Activated T-cell treated with anti-CD3 and anti-CD28 coated beads, Interleukin-2, amount 50 U/mL, for 4 hours (primary cell): ENCODE measurements at regions not wholly inside any gene's neighbourhood (a gene's known extent, or its start where the extent isn't known, plus 50 kb on each side); places are given as distances from the start of the nearest gene placed in this dataset.

Source experiments
- ATAC-seq, 2 donors: fragments of 200-7000 bp; cut with Tn5 transposase; one replicate each; pipeline ENCODE4 v1.10.0; 2021
- DNase-seq: peaks from one replicate; pipeline ENCODE4 v3.0.0-alpha.2; 2020
- H3K27me3 Mint-ChIP-seq: one replicate; pipeline ENCODE4 v1.8.0; 2021; ENCODE audit warnings: low read depth, mixed read lengths
- H3K36me3 Mint-ChIP-seq: one replicate; pipeline ENCODE4 v1.8.0; 2022; ENCODE audit warnings: mixed read lengths; ENCODE audit not compliant: insufficient read depth
- H3K4me1 Mint-ChIP-seq: one replicate; pipeline ENCODE4 v1.8.0; 2021; ENCODE audit warnings: low read depth, mixed read lengths
- H3K4me3 Mint-ChIP-seq: one replicate; pipeline ENCODE4 v1.8.0; 2021; ENCODE audit warnings: mild to moderate bottlenecking, moderate library complexity, mixed read lengths
- H3K9me3 Mint-ChIP-seq: one replicate; pipeline ENCODE4 v1.8.0; 2021; ENCODE audit warnings: mixed read lengths

DNA sequence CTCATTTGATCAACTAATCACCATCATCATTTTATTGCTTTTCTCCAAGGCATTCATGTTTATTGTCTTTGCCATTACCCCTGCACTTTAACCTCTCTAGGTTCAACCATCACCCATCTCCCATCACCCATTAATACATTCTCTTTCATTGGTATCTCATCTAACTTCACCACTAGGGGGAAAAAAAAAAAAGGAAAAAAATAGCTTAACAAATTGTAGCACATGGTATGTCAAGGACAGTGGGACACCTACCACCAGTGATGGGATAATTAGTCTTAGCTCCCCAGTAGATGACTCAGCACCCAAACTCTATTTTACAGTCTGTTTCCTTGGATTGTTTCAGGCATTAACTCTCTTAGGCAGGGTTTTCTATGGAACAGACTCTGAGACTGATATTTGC, 1770.2 kb upstream of the MIR17HG start:
- Mint-ChIP-seq H3K4me1 (no peaks in the 10 kb centered on the region), H3K9me3 (peaks cover 14% of the 10 kb centered on the region), H3K4me3 (no peak overlapping the region), H3K27me3 (no peaks in the 10 kb centered on the region), H3K36me3 (no peaks in the 10 kb centered on the region)
- ATAC-seq (no peak), DNase-seq (no peak)

DNA sequence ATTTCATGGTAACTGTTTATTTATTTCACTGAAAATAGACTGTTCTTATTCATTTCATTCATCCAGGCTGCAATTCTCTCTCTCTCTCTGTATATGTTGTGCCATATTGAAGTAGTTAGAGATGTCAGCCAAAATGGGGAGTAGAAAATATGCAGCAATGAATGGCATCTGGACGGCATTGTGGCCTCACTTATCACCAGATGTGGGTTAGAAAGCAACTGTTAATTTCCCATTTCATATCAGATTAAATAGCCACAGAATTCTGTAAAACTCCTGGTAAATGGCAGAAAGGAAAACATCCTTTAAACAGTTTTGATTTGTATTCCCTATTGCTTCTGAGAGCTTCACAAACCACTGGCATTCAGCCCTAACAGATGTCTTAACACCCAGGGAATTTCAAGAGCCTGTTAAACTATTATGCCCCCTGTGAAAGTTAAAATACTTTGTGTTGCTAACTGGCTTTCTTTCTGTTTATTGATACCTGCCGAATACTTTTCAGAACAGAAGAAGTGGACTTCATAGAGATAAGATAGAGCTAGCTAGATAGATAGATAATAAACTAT, 1763.3 kb upstream of the MIR17HG start:
- ATAC-seq, result no peak
- H3K4me1 Mint-ChIP-seq, result no peaks in the 10 kb centered on the region
- no peaks in the 10 kb centered on the region for H3K36me3 Mint-ChIP-seq

DNA sequence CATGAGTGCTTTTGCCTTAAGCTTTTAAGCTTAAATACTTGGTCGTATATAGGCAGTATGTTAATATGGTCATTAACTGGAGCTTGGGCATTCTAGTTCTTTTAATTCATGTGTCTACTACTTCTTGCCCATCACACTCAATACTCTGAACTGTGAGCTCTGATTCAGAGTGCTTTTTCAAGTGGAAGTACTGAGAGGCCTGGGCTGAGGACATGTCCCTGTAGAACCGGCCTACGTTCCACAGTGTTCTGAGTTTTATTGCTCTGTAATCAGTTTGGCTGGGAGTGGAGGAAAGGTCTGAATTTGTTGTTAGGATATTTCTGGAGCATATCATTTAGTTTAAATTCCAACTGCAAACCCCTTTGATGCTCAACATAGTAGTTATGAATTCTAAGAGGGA, 1744.8 kb upstream of the MIR17HG start:
- H3K4me1 Mint-ChIP-seq, result no peaks in the 10 kb centered on the region
- ATAC-seq (no peak), DNase-seq (no peak)
- H3K27me3 Mint-ChIP-seq, result no peaks in the 10 kb centered on the region
- no peak overlapping the region for H3K4me3 Mint-ChIP-seq
- peaks cover 6% of the 10 kb centered on the region for H3K9me3 Mint-ChIP-seq
- no peaks in the 10 kb centered on the region for H3K36me3 Mint-ChIP-seq

More for the DNA sequence above, 1763.3 kb upstream of the MIR17HG start:
- DNase-seq, result no peak
- Mint-ChIP-seq H3K9me3 (peaks cover 3% of the 10 kb centered on the region), H3K4me3 (no peak overlapping the region), H3K27me3 (no peaks in the 10 kb centered on the region)

DNA sequence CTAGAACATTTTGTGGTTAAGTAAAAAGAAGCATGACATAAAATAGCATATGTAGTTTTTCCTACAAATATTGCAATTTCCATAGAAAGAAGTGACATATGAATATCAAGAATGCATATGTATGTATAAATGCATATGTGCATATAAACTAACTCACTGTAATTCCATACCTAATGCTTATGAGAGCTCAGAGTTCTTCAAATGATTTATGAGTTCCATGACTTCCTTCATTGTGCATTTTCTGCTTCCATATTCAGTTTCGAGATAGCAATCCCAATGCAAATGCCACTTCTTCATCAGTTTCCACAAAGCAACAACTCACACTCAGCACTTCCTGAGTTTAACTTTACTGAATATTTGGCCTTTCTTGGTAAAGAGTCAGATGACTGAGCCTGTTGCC, 1744.3 kb upstream of the MIR17HG start:
- no peak for ATAC-seq
- peaks cover 6% of the 10 kb centered on the region for H3K9me3 Mint-ChIP-seq
- H3K27me3 Mint-ChIP-seq, result no peaks in the 10 kb centered on the region
- H3K36me3 Mint-ChIP-seq, result no peaks in the 10 kb centered on the region
- H3K4me1 Mint-ChIP-seq, result no peaks in the 10 kb centered on the region
- no peak overlapping the region for H3K4me3 Mint-ChIP-seq
- no peak for DNase-seq

DNA sequence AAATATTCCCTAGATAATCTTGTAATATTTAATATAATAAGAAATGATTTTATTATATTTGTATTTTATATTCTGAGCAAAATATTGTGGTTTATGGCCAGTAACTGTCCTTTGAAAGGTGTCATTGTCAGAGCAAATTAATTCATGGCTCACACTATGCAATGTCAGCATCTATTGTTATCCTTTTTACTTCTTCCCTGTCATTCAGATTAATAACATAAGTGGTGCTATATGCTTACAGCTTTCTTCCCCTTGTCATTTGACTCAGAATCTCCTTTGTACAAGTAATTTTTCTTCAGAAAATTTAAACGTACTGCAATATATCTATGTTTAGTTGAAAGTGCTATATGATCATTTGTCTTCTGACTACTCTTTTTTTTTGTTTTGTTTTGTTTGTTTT, 1738.2 kb upstream of the MIR17HG start:
- H3K9me3 Mint-ChIP-seq, result peaks cover 6% of the 10 kb centered on the region
- no peaks in the 10 kb centered on the region for H3K36me3 Mint-ChIP-seq
- H3K27me3 Mint-ChIP-seq, result no peaks in the 10 kb centered on the region
- no peak for ATAC-seq
- H3K4me3 Mint-ChIP-seq, result no peak overlapping the region
- no peak for DNase-seq
- no peaks in the 10 kb centered on the region for H3K4me1 Mint-ChIP-seq

DNA sequence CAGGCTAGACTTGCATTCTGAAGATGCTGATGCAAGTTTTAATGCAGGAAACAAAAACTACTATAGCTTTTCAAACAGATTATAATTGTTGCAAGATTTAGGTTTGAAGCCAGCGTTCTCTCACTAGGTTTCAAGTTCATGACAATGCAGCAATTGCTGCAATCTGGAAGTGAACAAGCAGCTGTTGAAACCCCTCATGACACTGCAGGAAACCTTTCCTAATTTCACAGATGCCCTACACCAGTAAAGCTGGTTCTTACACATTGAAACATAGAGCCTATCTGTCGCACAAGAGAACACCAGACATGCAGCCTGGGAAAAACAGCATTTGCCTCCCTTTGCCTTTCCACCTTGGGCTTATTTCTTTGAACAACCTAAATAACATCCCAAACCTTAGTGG, 1737.2 kb upstream of the MIR17HG start:
- H3K4me1 Mint-ChIP-seq, result no peaks in the 10 kb centered on the region
- peaks cover 4% of the 10 kb centered on the region for H3K9me3 Mint-ChIP-seq
- H3K27me3 Mint-ChIP-seq, result no peaks in the 10 kb centered on the region
- H3K36me3 Mint-ChIP-seq, result no peaks in the 10 kb centered on the region
- DNase-seq (no peak), ATAC-seq (no peak)
- no peak overlapping the region for H3K4me3 Mint-ChIP-seq

DNA sequence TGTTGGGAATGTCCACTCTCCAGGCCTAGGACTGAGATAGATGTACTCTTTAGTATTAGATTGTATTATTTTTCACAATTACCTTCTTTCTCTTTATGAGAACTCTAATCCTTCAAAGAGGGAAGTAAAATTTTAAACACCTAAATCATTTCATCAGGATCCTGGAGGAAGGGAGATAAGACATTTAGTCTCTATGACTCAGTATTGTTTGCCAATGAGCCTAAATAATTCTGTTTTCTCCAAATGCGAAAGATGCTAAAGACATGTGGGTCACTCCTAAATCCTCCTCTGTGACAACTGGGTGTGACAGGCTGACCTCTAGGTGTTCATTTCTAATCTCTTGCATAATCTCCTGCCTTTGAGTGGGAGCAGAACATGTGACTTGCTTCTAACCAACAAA, 1736.6 kb upstream of the MIR17HG start:
- ATAC-seq, result no peak
- no peaks in the 10 kb centered on the region for H3K4me1 Mint-ChIP-seq
- no peak for DNase-seq
- peaks cover 3% of the 10 kb centered on the region for H3K9me3 Mint-ChIP-seq
- no peaks in the 10 kb centered on the region for H3K36me3 Mint-ChIP-seq
- no peaks in the 10 kb centered on the region for H3K27me3 Mint-ChIP-seq
- no peak overlapping the region for H3K4me3 Mint-ChIP-seq

DNA sequence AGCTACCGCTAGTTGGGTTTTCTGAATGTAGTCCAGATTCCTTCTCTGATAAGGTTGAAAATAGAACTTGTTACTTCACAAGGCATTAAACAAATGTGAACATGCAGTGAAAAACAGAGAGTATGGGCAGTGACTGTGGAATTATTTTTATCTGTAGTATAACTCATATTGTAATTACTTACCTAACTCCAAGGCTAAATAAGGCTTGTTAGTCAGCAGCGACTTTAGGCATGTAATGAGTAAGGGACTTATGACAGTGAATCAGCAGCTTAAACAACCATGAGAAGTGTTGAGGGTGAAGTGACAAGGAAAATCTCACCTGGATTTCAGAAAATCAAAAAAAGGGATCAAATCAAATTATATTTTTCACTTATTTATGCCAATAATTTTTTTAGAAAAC, 1719.5 kb upstream of the MIR17HG start:
- Mint-ChIP-seq H3K36me3 (no peaks in the 10 kb centered on the region), H3K4me3 (no peak overlapping the region), H3K27me3 (no peaks in the 10 kb centered on the region), H3K4me1 (no peaks in the 10 kb centered on the region), H3K9me3 (peaks cover 8% of the 10 kb centered on the region)
- DNase-seq, result no peak
- ATAC-seq, result no peak

DNA sequence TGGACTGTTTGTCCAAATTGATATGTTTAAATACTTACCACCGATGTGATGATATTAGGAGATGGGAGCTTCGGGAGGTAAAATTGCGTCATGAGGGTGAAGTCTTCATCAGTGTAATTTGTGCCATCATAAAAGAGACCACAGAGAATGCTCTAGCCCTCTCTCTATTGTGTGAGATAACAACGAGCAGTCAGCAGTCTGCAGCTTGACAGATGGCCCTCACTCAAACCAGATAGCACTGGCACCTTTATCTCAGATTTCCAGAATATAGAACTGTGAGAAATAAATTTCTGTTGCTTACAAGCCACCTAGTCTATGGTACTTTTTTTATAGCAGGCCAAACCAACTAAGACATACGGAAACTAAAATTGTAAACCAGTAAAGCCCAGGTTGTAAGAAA, 1718.9 kb upstream of the MIR17HG start:
- H3K4me3 Mint-ChIP-seq, result no peak overlapping the region
- H3K36me3 Mint-ChIP-seq, result no peaks in the 10 kb centered on the region
- H3K9me3 Mint-ChIP-seq, result peaks cover 8% of the 10 kb centered on the region
- no peak for DNase-seq
- ATAC-seq, result no peak
- no peaks in the 10 kb centered on the region for H3K27me3 Mint-ChIP-seq
- H3K4me1 Mint-ChIP-seq, result no peaks in the 10 kb centered on the region

DNA sequence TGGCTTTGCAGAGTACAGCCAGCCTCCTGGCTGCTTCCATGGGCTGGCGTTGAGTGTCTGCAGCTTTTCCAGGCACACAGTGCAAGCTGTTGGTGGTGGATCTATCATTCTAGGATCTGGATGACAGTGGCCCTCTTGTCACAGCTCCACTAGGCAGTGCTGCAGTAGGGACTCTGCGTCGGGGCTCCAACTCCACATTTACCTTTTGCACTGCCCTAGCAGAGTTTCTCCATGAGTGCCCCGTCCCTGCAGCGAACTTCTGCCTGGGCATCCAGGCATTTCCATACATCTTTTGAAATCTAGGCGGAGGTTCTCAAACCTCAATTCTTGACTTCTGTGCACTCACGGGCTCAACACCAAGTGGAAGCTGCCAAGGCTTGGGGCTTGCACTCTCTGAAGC, 1697.3 kb upstream of the MIR17HG start:
- no peak for DNase-seq
- Mint-ChIP-seq H3K4me1 (no peaks in the 10 kb centered on the region), H3K36me3 (no peaks in the 10 kb centered on the region), H3K27me3 (no peaks in the 10 kb centered on the region), H3K4me3 (no peak overlapping the region), H3K9me3 (peaks cover 40% of the 10 kb centered on the region)
- ATAC-seq, result no peak

DNA sequence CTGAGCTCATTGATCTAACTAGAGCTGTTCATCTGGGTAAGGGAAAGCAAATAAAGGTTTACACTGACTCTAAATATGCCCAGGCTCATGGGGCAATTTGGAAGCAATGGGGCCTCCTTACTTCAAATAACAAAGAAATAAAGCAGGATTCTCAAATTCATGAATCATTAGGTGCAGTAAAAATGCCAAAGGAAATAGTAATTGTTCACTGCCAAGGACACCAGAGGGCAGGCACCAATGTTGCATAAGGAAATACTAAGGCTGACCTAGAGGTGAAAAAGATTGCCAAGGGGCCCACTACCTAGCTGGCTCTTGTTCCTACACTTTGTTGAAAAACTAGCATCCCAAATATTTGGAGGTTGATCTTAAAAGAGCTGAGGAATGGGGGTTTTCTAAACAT, 1686.7 kb upstream of the MIR17HG start:
- ATAC-seq (no peak), DNase-seq (no peak)
- Mint-ChIP-seq H3K4me1 (no peaks in the 10 kb centered on the region), H3K27me3 (no peaks in the 10 kb centered on the region), H3K4me3 (no peak overlapping the region), H3K36me3 (no peaks in the 10 kb centered on the region), H3K9me3 (peaks cover 19% of the 10 kb centered on the region)

DNA sequence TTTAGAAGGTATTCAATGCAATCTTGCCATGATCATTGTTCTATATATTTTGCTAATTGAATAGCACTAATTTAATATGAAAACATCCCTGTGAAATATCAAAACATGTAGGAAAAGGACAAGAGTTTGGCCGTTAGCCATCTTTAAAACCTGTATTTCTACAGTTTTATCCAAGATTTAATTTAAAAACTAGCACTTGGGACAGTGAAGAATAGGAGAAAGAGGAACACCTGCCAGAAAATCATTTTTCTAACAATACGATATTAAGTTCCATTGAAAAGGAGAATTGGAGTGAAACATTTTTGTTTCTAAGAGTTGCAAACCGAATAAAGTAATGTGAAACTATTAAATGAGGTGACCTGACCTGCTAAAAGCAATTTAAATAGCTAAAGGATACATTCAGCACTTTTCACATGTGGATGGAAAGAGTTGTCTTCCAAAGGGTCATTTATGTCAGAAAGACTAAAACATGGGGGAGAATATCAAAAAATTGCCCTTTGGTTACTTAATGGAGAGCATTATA, 1673.6 kb upstream of the MIR17HG start:
- Mint-ChIP-seq H3K36me3 (no peaks in the 10 kb centered on the region), H3K4me3 (no peak overlapping the region), H3K9me3 (peaks cover 19% of the 10 kb centered on the region), H3K4me1 (no peaks in the 10 kb centered on the region), H3K27me3 (no peaks in the 10 kb centered on the region)
- ATAC-seq (no peak), DNase-seq (no peak)

DNA sequence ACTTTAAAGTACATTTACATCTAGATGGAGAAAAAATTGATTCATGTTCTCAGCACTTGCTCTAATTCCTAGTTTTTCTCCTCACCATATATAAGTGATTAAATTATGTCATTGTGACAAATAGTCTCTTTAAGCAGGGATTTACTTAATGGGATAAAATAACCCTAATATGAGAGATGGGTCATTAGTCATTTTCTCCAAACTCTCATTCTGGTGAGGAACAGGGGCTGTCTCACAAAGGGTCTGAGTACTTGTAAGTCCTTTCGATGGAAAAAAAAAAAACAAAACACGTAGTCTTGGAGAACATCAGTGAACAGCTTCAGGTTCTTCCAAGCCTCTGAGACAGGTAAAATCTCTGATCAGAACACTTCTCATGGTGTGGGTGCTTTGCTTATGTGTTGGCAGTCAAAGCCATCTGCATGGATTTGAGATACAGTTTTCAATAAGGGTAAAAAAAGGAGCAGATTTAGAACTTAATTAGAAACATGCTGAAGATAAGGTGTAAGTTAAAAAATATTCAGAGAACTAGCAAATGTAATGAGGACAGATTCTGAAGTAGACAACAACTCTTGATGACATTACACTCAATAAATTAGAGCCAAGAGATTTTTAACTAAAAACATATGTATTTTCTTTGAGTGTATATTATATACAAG, 1668.9 kb upstream of the MIR17HG start:
- DNase-seq (no peak), ATAC-seq (no peak)
- Mint-ChIP-seq H3K36me3 (no peaks in the 10 kb centered on the region), H3K9me3 (peaks cover 5% of the 10 kb centered on the region), H3K4me3 (no peak overlapping the region), H3K4me1 (no peaks in the 10 kb centered on the region), H3K27me3 (no peaks in the 10 kb centered on the region)

DNA sequence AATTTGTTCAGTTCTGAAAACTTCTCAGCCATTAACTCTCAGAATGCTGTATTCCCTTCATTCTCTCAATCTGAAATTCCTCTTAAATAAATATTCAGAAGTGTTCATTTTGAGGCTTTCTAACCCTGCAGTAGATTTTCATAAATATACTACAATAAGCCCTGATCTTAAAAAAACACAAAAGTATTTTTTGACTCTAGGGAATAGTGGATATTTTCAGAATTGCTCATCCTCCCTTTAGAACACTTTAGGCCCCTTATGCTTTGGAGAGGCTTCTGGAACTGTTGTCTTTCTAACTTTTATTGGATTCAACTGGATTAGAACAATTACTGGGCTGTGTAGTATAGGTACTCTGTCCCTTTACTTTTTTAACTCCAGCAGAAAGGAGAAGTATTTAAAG, 1662.6 kb upstream of the MIR17HG start:
- no peaks in the 10 kb centered on the region for H3K36me3 Mint-ChIP-seq

DNA sequence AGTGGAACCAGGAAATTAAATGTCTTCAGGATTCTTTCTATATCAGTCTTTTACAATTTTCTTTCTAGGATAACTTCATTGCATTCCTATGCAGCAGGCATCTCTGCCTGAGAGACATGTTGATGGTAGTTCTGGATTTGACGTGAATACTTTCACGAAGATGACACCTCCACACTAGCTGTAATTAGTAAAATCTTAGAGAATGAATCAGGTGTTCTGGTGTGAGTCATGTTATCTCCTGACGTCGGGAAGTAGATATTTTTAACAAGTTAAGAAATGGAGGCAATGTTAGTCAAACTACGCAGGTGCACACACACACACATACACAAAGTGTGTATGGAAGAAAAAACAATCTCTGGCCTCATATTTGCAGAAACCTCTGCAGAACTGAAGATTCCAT, 1661.3 kb upstream of the MIR17HG start:
- Mint-ChIP-seq H3K9me3 (peaks cover 6% of the 10 kb centered on the region), H3K36me3 (no peaks in the 10 kb centered on the region), H3K4me1 (no peaks in the 10 kb centered on the region), H3K27me3 (no peaks in the 10 kb centered on the region), H3K4me3 (no peak overlapping the region)
- DNase-seq, result no peak
- no peak for ATAC-seq

More for the DNA sequence above, 1662.6 kb upstream of the MIR17HG start:
- no peak for ATAC-seq
- DNase-seq, result no peak
- Mint-ChIP-seq H3K9me3 (peaks cover 4% of the 10 kb centered on the region), H3K27me3 (no peaks in the 10 kb centered on the region), H3K4me3 (no peak overlapping the region), H3K4me1 (no peaks in the 10 kb centered on the region)
